Stomach (tissue), 4 donors: ENCODE measurements at regions not wholly inside any gene's neighbourhood (a gene's known extent, or its start where the extent isn't known, plus 50 kb on each side); places are given as distances from the start of the nearest gene placed in this dataset.

Source experiments
- EP300 ChIP-seq: sonication (generic); formaldehyde crosslinking; IDR thresholded peaks from one replicate; pipeline ENCODE4 v1.6.1; 2017; ENCODE audit warnings: antibody characterized with exemption
- POLR2A ChIP-seq, 4 donors: fragments of 450-650 bp; IDR thresholded peaks; one replicate each; pipeline ENCODE4 v1.6.1; 2016; ENCODE audit warnings: antibody characterized with exemption in 4 of 4, control low read depth in 2 of 4, mild to moderate bottlenecking in 1 of 4, moderate library complexity in 1 of 4
- TF ChIP-seq, protein P1 (sequence below), 7 experiments: fragments of 450-650 bp in 4 of 7; fragments of 200-600 bp in 3 of 7; sonication (generic) in 3 of 7; IDR thresholded peaks; one replicate each; pipeline ENCODE4 v1.5.1; 2016 to 2019; ENCODE audit warnings: antibody characterized with exemption in 7 of 7, control low read depth in 2 of 7, mild to moderate bottlenecking in 1 of 7

DNA sequence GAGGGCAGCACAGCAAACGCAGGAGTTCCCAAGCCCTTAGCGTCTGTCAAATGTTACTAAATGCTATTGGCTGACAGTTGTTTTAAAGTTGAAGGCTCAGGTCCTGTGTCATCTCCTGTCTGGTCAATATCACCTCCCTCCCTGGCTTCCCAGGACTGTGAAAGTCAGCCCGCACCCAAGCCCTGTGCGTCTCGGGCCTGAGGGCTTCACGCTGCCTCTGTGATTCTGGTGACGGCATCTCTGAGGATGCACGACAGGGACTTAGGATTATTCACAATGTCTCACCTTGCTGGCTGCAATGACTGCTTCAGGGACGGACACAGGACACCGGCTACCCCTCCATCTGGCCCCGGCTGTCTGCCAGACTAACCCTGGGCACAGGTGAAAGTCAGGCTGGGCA lies 415.3 kb downstream of the CTTN start:
- TF ChIP-seq POLR2A (IDR thresholded peaks at IDR 0.05): no peak
- TF ChIP-seq, protein P1, sequence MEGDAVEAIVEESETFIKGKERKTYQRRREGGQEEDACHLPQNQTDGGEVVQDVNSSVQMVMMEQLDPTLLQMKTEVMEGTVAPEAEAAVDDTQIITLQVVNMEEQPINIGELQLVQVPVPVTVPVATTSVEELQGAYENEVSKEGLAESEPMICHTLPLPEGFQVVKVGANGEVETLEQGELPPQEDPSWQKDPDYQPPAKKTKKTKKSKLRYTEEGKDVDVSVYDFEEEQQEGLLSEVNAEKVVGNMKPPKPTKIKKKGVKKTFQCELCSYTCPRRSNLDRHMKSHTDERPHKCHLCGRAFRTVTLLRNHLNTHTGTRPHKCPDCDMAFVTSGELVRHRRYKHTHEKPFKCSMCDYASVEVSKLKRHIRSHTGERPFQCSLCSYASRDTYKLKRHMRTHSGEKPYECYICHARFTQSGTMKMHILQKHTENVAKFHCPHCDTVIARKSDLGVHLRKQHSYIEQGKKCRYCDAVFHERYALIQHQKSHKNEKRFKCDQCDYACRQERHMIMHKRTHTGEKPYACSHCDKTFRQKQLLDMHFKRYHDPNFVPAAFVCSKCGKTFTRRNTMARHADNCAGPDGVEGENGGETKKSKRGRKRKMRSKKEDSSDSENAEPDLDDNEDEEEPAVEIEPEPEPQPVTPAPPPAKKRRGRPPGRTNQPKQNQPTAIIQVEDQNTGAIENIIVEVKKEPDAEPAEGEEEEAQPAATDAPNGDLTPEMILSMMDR (IDR thresholded peaks at IDR 0.05): no peak
- TF ChIP-seq EP300: no peak
